Caco-2 (cell line): ENCODE measurements at regions not wholly inside any gene's neighbourhood (a gene's known extent, or its start where the extent isn't known, plus 50 kb on each side); places are given as distances from the start of the nearest gene placed in this dataset.
"Not testable (repeated sequence)": the region's sequence is repeated elsewhere in the genome, so short reads cannot be mapped to it uniquely, and the experiment has no call there.

Experiments
- BruUV-seq: library from RNA; stranded (reverse); fragments of 400-500 nt; replicated peaks from 2 replicates; lab custom pipeline; 2021; lab: Mats Ljungman, UMichigan
- CTCF ChIA-PET: fragments of 300-600 bp; sonication (Branson Sonifier 250); formaldehyde crosslinking; loops from one replicate; lab custom pipeline; 2022; ENCODE audit warnings: antibody characterized with exemption; lab: Charles Lee
- POLR2A ChIA-PET: fragments of 300-600 bp; sonication (Branson Sonifier 250); formaldehyde crosslinking; loops from one replicate; lab custom pipeline; 2022; ENCODE audit warnings: antibody characterized with exemption; lab: Charles Lee
- DNase-seq, 2 experiments: peaks; one replicate each; pipeline versions ENCODE4 v3.0.0 to v3.0.0-alpha.2; 2020 to 2022
- H3K27me3 ChIP-seq: replicated peaks from 2 replicates; pipeline ENCODE4 v1.6.0; 2011; ENCODE audit warnings: low read length; ENCODE audit not compliant: control insufficient read depth, insufficient read depth
- H3K36me3 ChIP-seq: 2 replicates; pipeline ENCODE4 v1.5.1; 2011; ENCODE audit warnings: low read length; ENCODE audit not compliant: control insufficient read depth, insufficient read depth
- H3K4me1 ChIP-seq: fragments of 250-450 bp; sonication (Bioruptor Pico); 2 replicates; pipeline ENCODE4 v1.5.1; 2020; ENCODE audit warnings: mild to moderate bottlenecking
- H3K4me3 ChIP-seq: 2 replicates; pipeline ENCODE4 v1.5.1; 2011; ENCODE audit warnings: low read depth, mild to moderate bottlenecking, control low read depth, low read length
- H3K9me3 ChIP-seq: fragments of 250-450 bp; sonication (Bioruptor Pico); 2 replicates; pipeline ENCODE4 v1.5.1; 2020; ENCODE audit warnings: mild to moderate bottlenecking, moderate library complexity
- H3K27ac Mint-ChIP-seq: one replicate; pipeline ENCODE4 v1.8.0; 2022; ENCODE audit warnings: mixed read lengths; ENCODE audit not compliant: unreplicated experiment
- H3K27me3 Mint-ChIP-seq: one replicate; pipeline ENCODE4 v1.8.0; 2022; ENCODE audit warnings: mixed read lengths; ENCODE audit not compliant: insufficient read depth, unreplicated experiment
- H3K36me3 Mint-ChIP-seq: one replicate; pipeline ENCODE4 v1.8.0; 2022; ENCODE audit warnings: mild to moderate bottlenecking, mixed read lengths; ENCODE audit not compliant: insufficient read depth, unreplicated experiment
- H3K4me1 Mint-ChIP-seq: one replicate; pipeline ENCODE4 v1.8.0; 2022; ENCODE audit warnings: low read depth, mixed read lengths; ENCODE audit not compliant: unreplicated experiment
- H3K4me3 Mint-ChIP-seq: one replicate; pipeline ENCODE4 v1.8.0; 2022; ENCODE audit warnings: mild to moderate bottlenecking, moderate library complexity, mixed read lengths; ENCODE audit not compliant: unreplicated experiment
- H3K9me3 Mint-ChIP-seq: one replicate; pipeline ENCODE4 v1.8.0; 2022; ENCODE audit warnings: mixed read lengths; ENCODE audit not compliant: unreplicated experiment
- intact Hi-C: fragments of 100-400 bp; cut with micrococcal nuclease; formaldehyde crosslinking; loops from one replicate; pipeline ENCODE4 v1.10.0; 2022; ENCODE audit not compliant: unreplicated experiment
- TF ChIP-seq, protein P1 (sequence below), 2 experiments: fragments of 200-600 bp in 1 of 2; IDR thresholded peaks; 1 replicate in 1 of 2; 2 replicates in 1 of 2; pipeline versions ENCODE4 v1.5.1 to v1.8.0; 2011 to 2022; ENCODE audit warnings: antibody characterized with exemption in 1 of 2, control low read depth in 1 of 2, inconsistent platforms in 1 of 2, low read depth in 1 of 2, low read length in 1 of 2, mild to moderate bottlenecking in 1 of 2, moderate library complexity in 1 of 2; ENCODE audit not compliant: insufficient read depth in 1 of 2, severe bottlenecking in 1 of 2, unreplicated experiment in 1 of 2

DNA sequence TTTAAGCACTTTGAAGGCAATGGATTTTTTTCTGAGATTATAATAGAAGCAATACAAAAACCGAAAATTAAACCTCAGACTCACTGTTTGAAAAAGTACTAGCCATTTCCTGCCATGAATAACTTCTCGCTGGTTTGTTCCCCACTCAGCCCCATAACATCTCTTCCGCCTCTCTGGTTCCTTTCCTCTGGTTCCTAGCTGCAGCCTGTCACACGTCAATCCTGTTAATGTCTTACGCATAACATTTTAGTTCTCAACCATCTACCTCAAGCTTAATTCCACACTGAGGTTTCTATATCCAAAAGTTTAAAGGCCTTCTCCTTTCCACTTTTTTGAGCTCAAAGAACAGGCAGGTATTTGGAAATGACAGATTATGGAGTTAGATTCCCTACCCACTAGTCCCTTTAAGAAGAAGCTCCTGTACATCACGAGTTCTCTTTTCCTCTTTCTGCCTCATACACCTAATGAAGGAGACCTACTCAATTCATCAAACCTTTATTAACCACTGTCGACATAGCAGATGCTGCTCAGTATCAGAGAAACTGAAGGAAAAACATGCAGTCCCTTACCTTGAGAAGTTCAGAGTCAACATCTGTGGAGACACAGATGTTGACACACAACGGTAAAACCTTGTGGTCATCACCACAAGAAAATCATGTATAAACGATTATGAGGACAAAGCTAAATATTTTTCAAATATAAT lies 243.0 kb upstream of the PTGER4 start:
- Mint-ChIP-seq H3K27me3 (no peaks in the 10 kb centered on the region), H3K27ac (no peak overlapping the region), H3K9me3 (no peaks in the 10 kb centered on the region), H3K4me3 (no peak overlapping the region), H3K36me3 (no peaks in the 10 kb centered on the region), H3K4me1 (no peaks in the 10 kb centered on the region)
- BruUV-seq = no TSS peak
- Histone ChIP-seq H3K4me3 (no peak overlapping the region), H3K9me3 (no peaks in the 10 kb centered on the region), H3K27me3 (no peaks in the 10 kb centered on the region), H3K4me1 (no peaks in the 10 kb centered on the region), H3K36me3 (no peaks in the 10 kb centered on the region)
- TF ChIP-seq, protein P1, sequence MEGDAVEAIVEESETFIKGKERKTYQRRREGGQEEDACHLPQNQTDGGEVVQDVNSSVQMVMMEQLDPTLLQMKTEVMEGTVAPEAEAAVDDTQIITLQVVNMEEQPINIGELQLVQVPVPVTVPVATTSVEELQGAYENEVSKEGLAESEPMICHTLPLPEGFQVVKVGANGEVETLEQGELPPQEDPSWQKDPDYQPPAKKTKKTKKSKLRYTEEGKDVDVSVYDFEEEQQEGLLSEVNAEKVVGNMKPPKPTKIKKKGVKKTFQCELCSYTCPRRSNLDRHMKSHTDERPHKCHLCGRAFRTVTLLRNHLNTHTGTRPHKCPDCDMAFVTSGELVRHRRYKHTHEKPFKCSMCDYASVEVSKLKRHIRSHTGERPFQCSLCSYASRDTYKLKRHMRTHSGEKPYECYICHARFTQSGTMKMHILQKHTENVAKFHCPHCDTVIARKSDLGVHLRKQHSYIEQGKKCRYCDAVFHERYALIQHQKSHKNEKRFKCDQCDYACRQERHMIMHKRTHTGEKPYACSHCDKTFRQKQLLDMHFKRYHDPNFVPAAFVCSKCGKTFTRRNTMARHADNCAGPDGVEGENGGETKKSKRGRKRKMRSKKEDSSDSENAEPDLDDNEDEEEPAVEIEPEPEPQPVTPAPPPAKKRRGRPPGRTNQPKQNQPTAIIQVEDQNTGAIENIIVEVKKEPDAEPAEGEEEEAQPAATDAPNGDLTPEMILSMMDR (IDR thresholded peaks at IDR 0.05; ENCODE audit: insufficient read depth in 1 of 2, low read depth in 1 of 2, low read length in 1 of 2, severe bottlenecking in 1 of 2, unreplicated experiment in 1 of 2) = no peak
- ChIA-PET CTCF (no interaction called here), POLR2A (no interaction called here)
- no peak for DNase-seq
- intact Hi-C loops = no loop called here

DNA sequence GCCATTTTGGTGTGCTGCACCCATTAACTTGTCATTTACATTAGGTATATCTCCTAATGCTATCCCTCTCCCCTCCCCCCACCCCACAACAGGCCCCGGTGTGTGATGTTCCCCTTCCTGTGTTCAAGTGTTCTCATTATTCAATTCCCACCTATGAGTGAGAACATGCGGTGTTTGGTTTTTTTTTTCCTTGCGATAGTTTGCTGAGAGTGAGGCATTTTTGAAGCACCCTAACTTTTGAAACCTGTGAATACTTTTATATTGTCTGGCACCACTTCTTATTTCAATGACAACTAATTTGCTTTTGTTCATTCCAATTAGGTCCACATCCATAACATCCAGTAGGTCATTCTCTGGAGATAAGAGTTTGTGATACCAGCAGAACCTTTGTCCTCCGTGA lies 244.0 kb upstream of the PTGER4 start:
- POLR2A ChIA-PET, H3K9me3 ChIP-seq, H3K4me1 ChIP-seq, intact Hi-C loops, H3K27me3 Mint-ChIP-seq, H3K9me3 Mint-ChIP-seq, H3K27ac Mint-ChIP-seq, H3K4me1 Mint-ChIP-seq, BruUV-seq, H3K36me3 Mint-ChIP-seq, H3K4me3 Mint-ChIP-seq, CTCF ChIA-PET, H3K4me3 ChIP-seq, DNase-seq, H3K27me3 ChIP-seq, H3K36me3 ChIP-seq: not testable (repeated sequence)

DNA sequence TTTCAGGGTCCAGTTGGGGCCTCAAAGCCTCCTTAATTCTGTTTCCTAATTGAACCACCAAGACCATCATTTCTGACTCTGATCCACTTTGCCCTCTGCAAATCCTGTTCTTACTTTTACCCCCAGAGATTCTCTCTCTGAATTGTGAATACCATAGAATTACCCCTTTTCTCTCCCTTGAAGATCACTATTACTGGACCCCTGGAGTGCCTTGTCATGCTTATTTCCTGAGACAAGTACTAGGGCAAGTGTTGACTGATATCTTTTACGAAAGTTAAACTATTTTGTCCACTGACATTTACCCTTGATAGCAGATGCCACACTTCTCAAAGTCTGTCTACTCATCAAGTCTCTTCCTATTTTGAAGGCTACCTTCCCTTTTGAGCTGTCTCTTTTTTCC lies 246.9 kb upstream of the PTGER4 start:
- ChIA-PET CTCF (no interaction called here), POLR2A (no interaction called here)
- no peaks in the 10 kb centered on the region for H3K36me3 ChIP-seq
- H3K4me3 Mint-ChIP-seq = no peak overlapping the region
- no peak overlapping the region for H3K4me3 ChIP-seq
- H3K9me3 Mint-ChIP-seq = no peaks in the 10 kb centered on the region
- H3K27me3 ChIP-seq = no peaks in the 10 kb centered on the region
- intact Hi-C loops = no loop called here
- no TSS peak for BruUV-seq
- no peaks in the 10 kb centered on the region for H3K4me1 Mint-ChIP-seq
- no peak overlapping the region for H3K27ac Mint-ChIP-seq
- no peak for DNase-seq
- TF ChIP-seq, protein P1 (IDR thresholded peaks at IDR 0.05; ENCODE audit: insufficient read depth in 1 of 2, low read depth in 1 of 2, low read length in 1 of 2, severe bottlenecking in 1 of 2, unreplicated experiment in 1 of 2) = no peak
- H3K36me3 Mint-ChIP-seq = no peaks in the 10 kb centered on the region
- H3K9me3 ChIP-seq = no peaks in the 10 kb centered on the region
- no peaks in the 10 kb centered on the region for H3K27me3 Mint-ChIP-seq
- H3K4me1 ChIP-seq = no peaks in the 10 kb centered on the region
